ENCODE measurements at regions not wholly inside any gene's neighbourhood (a gene's known extent, or its start where the extent isn't known, plus 50 kb on each side); places are given as distances from the start of the nearest gene placed in this dataset.

- intact Hi-C loops (cut with micrococcal nuclease): no loop called here
- ChIA-PET POLR2A (no interaction called here), CTCF (no interaction called here), RAD21 (ENCODE audit: low non-redundant PET in 1 of 2, low total read pairs in 2 of 2, uncharacterized antibody in 2 of 2, unreplicated experiment in 2 of 2) (no interaction called here)
- Histone ChIP-seq H3K36me3 (ENCODE audit: control insufficient read depth in 1 of 2, insufficient read depth in 2 of 2, low read length in 2 of 2) (no peaks in the 10 kb centered on the region), H3K4me2 (ENCODE audit: low read length) (no peak overlapping the region), H2AFZ (ENCODE audit: low read depth, low read length, poor library complexity, severe bottlenecking) (no peak overlapping the region), H3K9ac (ENCODE audit: low read length) (no peak overlapping the region), H3K9me2 (ENCODE audit: insufficient read depth) (no peaks in the 10 kb centered on the region), H4K20me1 (ENCODE audit: insufficient read depth) (no peaks in the 10 kb centered on the region), H3K4me3 (replicated peaks in 1 of 2; ENCODE audit: low read depth in 1 of 2, low read length in 2 of 2) (no peak overlapping the region), H3K79me2 (ENCODE audit: insufficient read depth, low read length) (no peaks in the 10 kb centered on the region), H3K27me3 (ENCODE audit: insufficient read depth, low read length) (no peaks in the 10 kb centered on the region), H3K27ac (ENCODE audit: low read depth, low read length) (no peak overlapping the region), H3K9me3 (ENCODE audit: control insufficient read depth in 1 of 2, insufficient read depth in 1 of 2, low read depth in 1 of 2, low read length in 2 of 2) (no peaks in the 10 kb centered on the region), H3K4me1 (ENCODE audit: control insufficient read depth in 1 of 2, insufficient read depth in 2 of 2, low read length in 2 of 2) (peaks cover 0 to 10% of the 10 kb centered on the region in 2 experiments; a peak in 2 of 4 replicates)
- ATAC-seq (no peak), DNase-seq (ENCODE audit: low read depth, low spot score) (no peak)
- BruUV-seq (replicated peaks): no TSS peak
- no peak for TF ChIP-seq CEBPB (IDR thresholded peaks at IDR 0.05; ENCODE audit: low read depth)
- no peak for TF ChIP-seq POLR2AphosphoS5 (IDR thresholded peaks at IDR 0.05; ENCODE audit: low read depth, low read length)
- TF ChIP-seq, protein P1, sequence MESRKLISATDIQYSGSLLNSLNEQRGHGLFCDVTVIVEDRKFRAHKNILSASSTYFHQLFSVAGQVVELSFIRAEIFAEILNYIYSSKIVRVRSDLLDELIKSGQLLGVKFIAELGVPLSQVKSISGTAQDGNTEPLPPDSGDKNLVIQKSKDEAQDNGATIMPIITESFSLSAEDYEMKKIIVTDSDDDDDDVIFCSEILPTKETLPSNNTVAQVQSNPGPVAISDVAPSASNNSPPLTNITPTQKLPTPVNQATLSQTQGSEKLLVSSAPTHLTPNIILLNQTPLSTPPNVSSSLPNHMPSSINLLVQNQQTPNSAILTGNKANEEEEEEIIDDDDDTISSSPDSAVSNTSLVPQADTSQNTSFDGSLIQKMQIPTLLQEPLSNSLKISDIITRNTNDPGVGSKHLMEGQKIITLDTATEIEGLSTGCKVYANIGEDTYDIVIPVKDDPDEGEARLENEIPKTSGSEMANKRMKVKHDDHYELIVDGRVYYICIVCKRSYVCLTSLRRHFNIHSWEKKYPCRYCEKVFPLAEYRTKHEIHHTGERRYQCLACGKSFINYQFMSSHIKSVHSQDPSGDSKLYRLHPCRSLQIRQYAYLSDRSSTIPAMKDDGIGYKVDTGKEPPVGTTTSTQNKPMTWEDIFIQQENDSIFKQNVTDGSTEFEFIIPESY (IDR thresholded peaks at IDR 0.05; ENCODE audit: extremely low read depth, insufficient replicate concordance, low read length): no peak
- no peak for TF ChIP-seq EGR1 (IDR thresholded peaks at IDR 0.05; ENCODE audit: low read depth)
- no peak for TF ChIP-seq ZNF274 (IDR thresholded peaks at IDR 0.05; ENCODE audit: low read depth, low read length)
- TF ChIP-seq RAD21 (IDR thresholded peaks at IDR 0.05; ENCODE audit: low read depth): no peak
- no peak for TF ChIP-seq YY1 (IDR thresholded peaks at IDR 0.05; ENCODE audit: extremely low read depth, insufficient replicate concordance, low read depth, low read length)
- TF ChIP-seq CBX3 (IDR thresholded peaks at IDR 0.05; ENCODE audit: low read depth): no peak
- no peak for TF ChIP-seq EZH2 (IDR thresholded peaks at IDR 0.05)
- TF ChIP-seq MAX (IDR thresholded peaks at IDR 0.05): no peak
- no peak for TF ChIP-seq TCF7L2 (IDR thresholded peaks at IDR 0.05; ENCODE audit: borderline replicate concordance, extremely low read depth, insufficient read depth, insufficient read length)
- TF ChIP-seq, protein P2, sequence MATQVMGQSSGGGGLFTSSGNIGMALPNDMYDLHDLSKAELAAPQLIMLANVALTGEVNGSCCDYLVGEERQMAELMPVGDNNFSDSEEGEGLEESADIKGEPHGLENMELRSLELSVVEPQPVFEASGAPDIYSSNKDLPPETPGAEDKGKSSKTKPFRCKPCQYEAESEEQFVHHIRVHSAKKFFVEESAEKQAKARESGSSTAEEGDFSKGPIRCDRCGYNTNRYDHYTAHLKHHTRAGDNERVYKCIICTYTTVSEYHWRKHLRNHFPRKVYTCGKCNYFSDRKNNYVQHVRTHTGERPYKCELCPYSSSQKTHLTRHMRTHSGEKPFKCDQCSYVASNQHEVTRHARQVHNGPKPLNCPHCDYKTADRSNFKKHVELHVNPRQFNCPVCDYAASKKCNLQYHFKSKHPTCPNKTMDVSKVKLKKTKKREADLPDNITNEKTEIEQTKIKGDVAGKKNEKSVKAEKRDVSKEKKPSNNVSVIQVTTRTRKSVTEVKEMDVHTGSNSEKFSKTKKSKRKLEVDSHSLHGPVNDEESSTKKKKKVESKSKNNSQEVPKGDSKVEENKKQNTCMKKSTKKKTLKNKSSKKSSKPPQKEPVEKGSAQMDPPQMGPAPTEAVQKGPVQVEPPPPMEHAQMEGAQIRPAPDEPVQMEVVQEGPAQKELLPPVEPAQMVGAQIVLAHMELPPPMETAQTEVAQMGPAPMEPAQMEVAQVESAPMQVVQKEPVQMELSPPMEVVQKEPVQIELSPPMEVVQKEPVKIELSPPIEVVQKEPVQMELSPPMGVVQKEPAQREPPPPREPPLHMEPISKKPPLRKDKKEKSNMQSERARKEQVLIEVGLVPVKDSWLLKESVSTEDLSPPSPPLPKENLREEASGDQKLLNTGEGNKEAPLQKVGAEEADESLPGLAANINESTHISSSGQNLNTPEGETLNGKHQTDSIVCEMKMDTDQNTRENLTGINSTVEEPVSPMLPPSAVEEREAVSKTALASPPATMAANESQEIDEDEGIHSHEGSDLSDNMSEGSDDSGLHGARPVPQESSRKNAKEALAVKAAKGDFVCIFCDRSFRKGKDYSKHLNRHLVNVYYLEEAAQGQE (IDR thresholded peaks at IDR 0.05; ENCODE audit: low read depth): no peak
Observed at GRCh38 chr1:109845658-109846057, 65.0 kb upstream of the CSF1 start.

All from HCT116 (cell line).